Gastrocnemius medialis (tissue), 4 donors: ENCODE measurements at regions not wholly inside any gene's neighbourhood (a gene's known extent, or its start where the extent isn't known, plus 50 kb on each side); places are given as distances from the start of the nearest gene placed in this dataset.

Experiments
- ATAC-seq, 2 donors: fragments of 150-250 bp; one replicate each; pipeline ENCODE4 v1.9.1; 2016
- DNase-seq, 2 donors: peaks; one replicate each; pipeline ENCODE4 v3.0.0-alpha.2; 2019
- H3K27ac ChIP-seq, 4 donors: fragments of 200-600 bp; sonication (generic); 1 replicate in 1 of 4; 2 replicates in 3 of 4; pipeline ENCODE4 v1.5.1; 2016 to 2018; ENCODE audit warnings: mild to moderate bottlenecking in 2 of 4, moderate library complexity in 1 of 4
- H3K27me3 ChIP-seq, 3 donors: fragments of 200-600 bp; sonication (generic) in 2 of 3; 1 replicate in 1 of 3; 2 replicates in 2 of 3; pipeline versions ENCODE4 v1.5.1 to v1.6.0; 2016 to 2019; ENCODE audit warnings: mild to moderate bottlenecking in 1 of 3, moderate library complexity in 1 of 3
- H3K36me3 ChIP-seq, 2 donors: fragments of 200-600 bp; sonication (generic) in 1 of 2; one replicate each; pipeline ENCODE4 v1.5.1; 2017 to 2018
- H3K4me1 ChIP-seq, 2 donors: fragments of 200-600 bp; sonication (generic) in 1 of 2; one replicate each; pipeline ENCODE4 v1.5.1; 2016 to 2017; ENCODE audit warnings: mild to moderate bottlenecking in 2 of 2
- H3K4me3 ChIP-seq, 4 donors: fragments of 200-600 bp; sonication (generic) in 3 of 4; 1 replicate in 1 of 4; 2 replicates in 3 of 4; pipeline ENCODE4 v1.5.1; 2016 to 2019; ENCODE audit warnings: mild to moderate bottlenecking in 2 of 4
- H3K9me3 ChIP-seq, 3 donors: fragments of 200-600 bp; sonication (generic) in 2 of 3; 1 replicate in 1 of 3; 2 replicates in 2 of 3; pipeline ENCODE4 v1.5.1; 2016 to 2019
- POLR2A ChIP-seq, 2 donors: fragments of 450-650 bp; IDR thresholded peaks; one replicate each; pipeline ENCODE4 v1.6.1; 2017; ENCODE audit warnings: antibody characterized with exemption in 2 of 2, mild to moderate bottlenecking in 2 of 2, moderate library complexity in 2 of 2
- in situ Hi-C, 4 donors: fragments of 200-750 bp; cut with MboI; loops; one replicate each; pipeline versions ENCODE4 v1.15.0 to v1.8.0; 2017; ENCODE audit warnings: low sequenced_read_pairs in 4 of 4
- intact Hi-C: fragments of 100-400 bp; cut with DNase I; formaldehyde crosslinking; loops from one replicate; pipeline ENCODE4 v1.15.1; 2023; ENCODE audit warnings: low total_unique reads
- TF ChIP-seq, protein P1 (sequence below), 5 experiments: fragments of 450-650 bp in 3 of 5; fragments of 200-600 bp in 2 of 5; sonication (generic) in 2 of 5; IDR thresholded peaks in 4 of 5; conservative IDR thresholded peaks in 1 of 5; 1 replicate in 4 of 5; 2 replicates in 1 of 5; pipeline ENCODE4 v1.5.1; 2016 to 2019; ENCODE audit warnings: antibody characterized with exemption in 5 of 5, mild to moderate bottlenecking in 3 of 5, moderate library complexity in 3 of 5

DNA sequence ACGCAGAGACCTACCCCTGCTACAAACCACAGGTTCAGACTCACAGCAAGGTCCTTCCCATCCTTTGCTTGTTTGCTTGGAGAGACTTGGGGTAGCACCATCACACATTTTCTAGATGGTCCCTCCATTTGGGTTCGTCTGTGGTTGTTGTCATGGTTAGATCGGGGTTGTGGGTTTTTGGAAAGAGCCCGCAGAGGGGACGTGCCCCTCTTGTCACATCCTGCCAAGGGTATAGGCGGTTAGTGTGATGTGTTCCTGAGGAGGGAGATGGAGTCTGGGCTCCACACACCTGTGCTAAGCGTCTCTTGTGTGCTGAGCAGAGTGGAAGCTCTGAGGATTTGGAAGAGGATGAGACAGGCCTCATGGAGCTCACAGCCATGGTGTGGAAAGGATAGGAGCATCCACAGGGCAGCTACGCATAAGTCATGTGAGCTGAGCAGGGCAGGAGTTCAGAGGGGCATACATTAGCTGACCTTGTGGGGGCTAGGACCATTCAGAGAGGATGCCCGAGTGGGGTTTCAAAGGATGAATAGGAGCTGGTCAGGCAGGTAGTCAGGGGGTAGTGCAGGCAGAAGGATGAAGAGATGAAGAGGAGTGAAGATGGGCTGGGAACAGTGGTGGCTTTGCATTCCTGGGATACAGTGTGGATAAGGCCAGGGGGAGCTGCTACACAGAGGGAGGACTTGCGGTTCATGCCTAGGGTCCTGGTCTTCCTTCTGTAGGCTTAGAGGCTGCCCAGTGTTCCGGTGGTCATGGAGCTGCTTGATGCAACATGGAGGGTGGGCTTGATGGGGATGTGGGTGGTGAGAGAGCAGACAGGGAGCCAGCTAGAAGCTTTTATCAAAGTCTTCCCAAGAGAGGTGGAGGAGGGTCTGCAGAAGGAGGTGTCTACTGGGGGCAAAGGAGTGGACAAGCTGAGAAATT lies 62.9 kb downstream of the ACKR3 start:
- in situ Hi-C loops (no loop called here), intact Hi-C loops (no loop called here)
- no peaks in the 10 kb centered on the region for H3K27me3 ChIP-seq
- ATAC-seq (no peak), DNase-seq (no peak)
- H3K36me3 ChIP-seq, result no peaks in the 10 kb centered on the region
- no peaks in the 10 kb centered on the region for H3K9me3 ChIP-seq
- TF ChIP-seq, protein P1, sequence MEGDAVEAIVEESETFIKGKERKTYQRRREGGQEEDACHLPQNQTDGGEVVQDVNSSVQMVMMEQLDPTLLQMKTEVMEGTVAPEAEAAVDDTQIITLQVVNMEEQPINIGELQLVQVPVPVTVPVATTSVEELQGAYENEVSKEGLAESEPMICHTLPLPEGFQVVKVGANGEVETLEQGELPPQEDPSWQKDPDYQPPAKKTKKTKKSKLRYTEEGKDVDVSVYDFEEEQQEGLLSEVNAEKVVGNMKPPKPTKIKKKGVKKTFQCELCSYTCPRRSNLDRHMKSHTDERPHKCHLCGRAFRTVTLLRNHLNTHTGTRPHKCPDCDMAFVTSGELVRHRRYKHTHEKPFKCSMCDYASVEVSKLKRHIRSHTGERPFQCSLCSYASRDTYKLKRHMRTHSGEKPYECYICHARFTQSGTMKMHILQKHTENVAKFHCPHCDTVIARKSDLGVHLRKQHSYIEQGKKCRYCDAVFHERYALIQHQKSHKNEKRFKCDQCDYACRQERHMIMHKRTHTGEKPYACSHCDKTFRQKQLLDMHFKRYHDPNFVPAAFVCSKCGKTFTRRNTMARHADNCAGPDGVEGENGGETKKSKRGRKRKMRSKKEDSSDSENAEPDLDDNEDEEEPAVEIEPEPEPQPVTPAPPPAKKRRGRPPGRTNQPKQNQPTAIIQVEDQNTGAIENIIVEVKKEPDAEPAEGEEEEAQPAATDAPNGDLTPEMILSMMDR (IDR thresholded peaks at IDR 0.05 in 4 of 5, conservative IDR thresholded peaks at IDR 0.05 in 1 of 5), result no peak
- TF ChIP-seq POLR2A (IDR thresholded peaks at IDR 0.05), result no peak
- H3K4me1 ChIP-seq, result no peaks in the 10 kb centered on the region
- no peak overlapping the region for H3K4me3 ChIP-seq
- no peak overlapping the region for H3K27ac ChIP-seq

DNA sequence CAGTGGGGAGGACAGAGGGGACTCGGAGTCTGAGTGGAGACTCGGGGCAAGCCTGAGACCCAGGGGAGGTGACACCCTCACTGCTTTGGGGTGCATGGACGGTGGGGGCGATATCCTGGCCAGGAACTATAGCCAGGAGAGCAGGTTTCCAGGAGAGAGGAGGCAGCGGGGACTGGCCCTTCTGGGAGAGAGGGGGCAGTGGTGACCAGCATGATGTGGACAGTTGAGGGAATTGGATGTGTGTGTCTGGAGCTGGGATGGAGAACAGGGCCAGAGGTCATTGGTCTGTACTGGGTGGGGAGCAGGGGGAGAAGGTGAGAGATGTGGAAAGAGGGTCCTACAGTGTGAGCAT lies 63.6 kb downstream of the ACKR3 start:
- Histone ChIP-seq H3K27ac (no peak overlapping the region), H3K4me3 (no peak overlapping the region), H3K4me1 (no peaks in the 10 kb centered on the region), H3K36me3 (no peaks in the 10 kb centered on the region), H3K27me3 (no peaks in the 10 kb centered on the region), H3K9me3 (no peaks in the 10 kb centered on the region)
- in situ Hi-C loops, result no loop called here
- DNase-seq (no peak), ATAC-seq (no peak)
- TF ChIP-seq, protein P1 (IDR thresholded peaks at IDR 0.05 in 4 of 5, conservative IDR thresholded peaks at IDR 0.05 in 1 of 5), result no peak
- intact Hi-C loops, result no loop called here

- no peaks in the 10 kb centered on the region for H3K36me3 ChIP-seq
- no peaks in the 10 kb centered on the region for H3K9me3 ChIP-seq
- ATAC-seq (no peak), DNase-seq (peak in 1 of 2 donors; percentile 1)
- H3K4me3 ChIP-seq, result no peak overlapping the region
- intact Hi-C loops (no loop called here), in situ Hi-C loops (no loop called here)
- H3K4me1 ChIP-seq, result no peaks in the 10 kb centered on the region
- TF ChIP-seq POLR2A (IDR thresholded peaks at IDR 0.05), result no peak
- TF ChIP-seq, protein P1 (IDR thresholded peaks at IDR 0.05 in 4 of 5, conservative IDR thresholded peaks at IDR 0.05 in 1 of 5), result no peak
- H3K27me3 ChIP-seq, result no peaks in the 10 kb centered on the region
- H3K27ac ChIP-seq, result no peak overlapping the region
Measured at GRCh38 chr2:236633775-236634560, 64.3 kb downstream of the ACKR3 start.

GRCh38 chr2:236636261-236636660 lies 66.6 kb downstream of the ACKR3 start:
- H3K36me3 ChIP-seq, result no peaks in the 10 kb centered on the region
- no peak for TF ChIP-seq POLR2A (IDR thresholded peaks at IDR 0.05)
- TF ChIP-seq, protein P1 (IDR thresholded peaks at IDR 0.05 in 4 of 5, conservative IDR thresholded peaks at IDR 0.05 in 1 of 5), result no peak
- no peaks in the 10 kb centered on the region for H3K27me3 ChIP-seq
- no peaks in the 10 kb centered on the region for H3K4me1 ChIP-seq
- DNase-seq (peak in 1 of 2 donors; percentile 1), ATAC-seq (no peak)
- intact Hi-C loops, result no loop called here
- no peaks in the 10 kb centered on the region for H3K9me3 ChIP-seq
- no peak overlapping the region for H3K27ac ChIP-seq
- in situ Hi-C loops, result no loop called here
- H3K4me3 ChIP-seq, result no peak overlapping the region
